ENCODE measurements at regions not wholly inside any gene's neighbourhood (a gene's known extent, or its start where the extent isn't known, plus 50 kb on each side); places are given as distances from the start of the nearest gene placed in this dataset.
"Not testable (repeated sequence)": the region's sequence is repeated elsewhere in the genome, so short reads cannot be mapped to it uniquely, and the experiment has no call there.

GRCh38 chr2:91565689-91566430 is 2874.4 kb downstream of the RPIA start:
- not testable (repeated sequence) for TF ChIP-seq ZSCAN16 (tag by site-specific recombination; IDR thresholded peaks at IDR 0.05); PRDM1 (tag by site-specific recombination; IDR thresholded peaks at IDR 0.05); ZNF530 (tag by site-specific recombination; IDR thresholded peaks at IDR 0.05; ENCODE audit: low read depth)
